ENCODE measurements at regions not wholly inside any gene's neighbourhood (a gene's known extent, or its start where the extent isn't known, plus 50 kb on each side); places are given as distances from the start of the nearest gene placed in this dataset.

DNA sequence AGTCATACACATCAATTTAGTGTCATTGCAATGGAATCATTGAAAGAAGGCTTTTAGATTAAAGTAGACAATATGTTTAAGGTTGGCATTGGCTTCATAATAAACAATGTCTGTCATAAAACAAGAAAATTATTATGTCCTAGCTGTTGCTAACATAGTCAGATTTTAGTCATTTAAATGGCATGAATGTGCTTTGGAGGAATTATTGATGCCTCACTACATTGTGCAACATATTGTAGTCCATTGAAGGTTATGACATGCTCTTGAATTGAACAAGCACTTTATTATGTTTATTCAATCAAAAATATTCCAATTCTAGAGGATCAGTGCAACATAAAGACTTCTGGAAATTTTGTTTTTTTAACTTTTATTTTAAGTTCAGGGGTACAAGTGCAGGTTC, 489.8 kb upstream of the AMOT start:
- no peak for TF ChIP-seq FOSL1 (IDR thresholded peaks at IDR 0.05; ENCODE audit: insufficient read depth, low read depth, low read length)
- TF ChIP-seq CEBPB (IDR thresholded peaks at IDR 0.05; ENCODE audit: low read depth, low read length): no peak
- TF ChIP-seq SP2 (IDR thresholded peaks at IDR 0.05; ENCODE audit: low read length): no peak
- no peak for TF ChIP-seq CHD2 (IDR thresholded peaks at IDR 0.05; ENCODE audit: low read length)
- TF ChIP-seq HDAC2 (IDR thresholded peaks at IDR 0.05; ENCODE audit: borderline replicate concordance in 1 of 2, low read depth in 2 of 2, low read length in 2 of 2): no peak
- TF ChIP-seq PHF8 (conservative IDR thresholded peaks at IDR 0.05; ENCODE audit: low read depth, low read length): no peak
- TF ChIP-seq, protein P1, sequence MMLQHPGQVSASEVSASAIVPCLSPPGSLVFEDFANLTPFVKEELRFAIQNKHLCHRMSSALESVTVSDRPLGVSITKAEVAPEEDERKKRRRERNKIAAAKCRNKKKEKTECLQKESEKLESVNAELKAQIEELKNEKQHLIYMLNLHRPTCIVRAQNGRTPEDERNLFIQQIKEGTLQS (IDR thresholded peaks at IDR 0.05; ENCODE audit: insufficient read depth, low read depth, low read length): no peak
- TF ChIP-seq ZNF274 (IDR thresholded peaks at IDR 0.05; ENCODE audit: borderline replicate concordance, extremely low read depth, low read length): no peak
- TF ChIP-seq KDM1A (IDR thresholded peaks at IDR 0.05; ENCODE audit: borderline replicate concordance, low read length): no peak
- no peak for TF ChIP-seq POLR2A (IDR thresholded peaks at IDR 0.05; ENCODE audit: control extremely low read depth in 1 of 2, low read depth in 2 of 2, low read length in 2 of 2)

More for the DNA sequence above, 489.8 kb upstream of the AMOT start:
- no peak overlapping the region for H3K56ac ChIP-seq (replicated peaks; ENCODE audit: insufficient read length, low read depth, low read length)
- no peaks in the 10 kb centered on the region for H3K79me1 ChIP-seq (ENCODE audit: low read depth, low read length)
- no peak overlapping the region for H2AFZ ChIP-seq (ENCODE audit: low read length)
- no peak overlapping the region for H2AK5ac ChIP-seq (ENCODE audit: low read depth, low read length)
- FAIRE-seq (no peak), DNase-seq (ENCODE audit: low read depth in 1 of 2, low spot score in 2 of 2) (no peak)
- H3K27me3 ChIP-seq (replicated peaks in 1 of 4; ENCODE audit: control insufficient read depth in 3 of 4, extremely low read depth in 1 of 4, insufficient read depth in 3 of 4, low read length in 3 of 4): no peaks in the 10 kb centered on the region
- H3K36me3 ChIP-seq (ENCODE audit: control insufficient read depth in 2 of 4, insufficient read depth in 4 of 4, low read length in 3 of 4): no peaks in the 10 kb centered on the region
- no peaks in the 10 kb centered on the region for H3K23me2 ChIP-seq (ENCODE audit: low read depth, low read length)
- H3K9me3 ChIP-seq (ENCODE audit: insufficient read depth in 2 of 2, low read depth in 1 of 2, low read length in 1 of 2): no peaks in the 10 kb centered on the region
- H4K20me1 ChIP-seq (replicated peaks in 1 of 2; ENCODE audit: control insufficient read depth in 1 of 2, insufficient read depth in 2 of 2, low read length in 2 of 2): no peaks in the 10 kb centered on the region
- H3K27ac ChIP-seq (ENCODE audit: low read depth, low read length): no peak overlapping the region
- H2BK20ac ChIP-seq (ENCODE audit: low read length): no peak overlapping the region
- no peak overlapping the region for H4K91ac ChIP-seq (replicated peaks; ENCODE audit: insufficient read length, low read length)
- no peak overlapping the region for H3K18ac ChIP-seq (ENCODE audit: extremely low read depth, low read length)
- no peak overlapping the region for H4K8ac ChIP-seq (ENCODE audit: extremely low read depth, insufficient read depth, low read length)
- no peak overlapping the region for H2BK15ac ChIP-seq (ENCODE audit: low read length)
- POLR2A ChIA-PET (ENCODE audit: partially characterized antibody): no interaction called here
- H2BK120ac ChIP-seq (replicated peaks; ENCODE audit: low read depth, low read length): no peak overlapping the region
- no peak overlapping the region for H3K23ac ChIP-seq (ENCODE audit: insufficient read length)
- H3K14ac ChIP-seq (ENCODE audit: insufficient read length): no peak overlapping the region
- H4K5ac ChIP-seq (ENCODE audit: insufficient read length, low read depth, low read length): no peak overlapping the region
- H3K4me1 ChIP-seq (replicated peaks in 1 of 4; ENCODE audit: control insufficient read depth in 3 of 4, insufficient read depth in 4 of 4, low read length in 3 of 4): no peaks in the 10 kb centered on the region
- H3K4me2 ChIP-seq (ENCODE audit: insufficient read depth in 1 of 2, low read depth in 2 of 2, low read length in 2 of 2): no peak overlapping the region
- H3K4ac ChIP-seq (replicated peaks; ENCODE audit: insufficient read length, low read depth, low read length): no peak overlapping the region
- CTCF ChIA-PET (ENCODE audit: partially characterized antibody): interaction anchor here (0.5 kb wide), 1 partner anchor 77 kb away, joined by 3 read pairs; no protein-coding TSS in a partner anchor
- no peaks in the 10 kb centered on the region for H3K79me2 ChIP-seq (ENCODE audit: control insufficient read depth in 1 of 2, insufficient read depth in 2 of 2, low read length in 2 of 2)
- no peak overlapping the region for H2BK5ac ChIP-seq (ENCODE audit: low read depth, low read length)
- no peak overlapping the region for H2BK12ac ChIP-seq (ENCODE audit: low read depth, low read length)
- H3K4me3 ChIP-seq (ENCODE audit: extremely low read depth in 1 of 4, insufficient read depth in 2 of 4, low read depth in 3 of 4, low read length in 4 of 4): no peak overlapping the region
- no peak overlapping the region for H3K9ac ChIP-seq (replicated peaks in 1 of 4; ENCODE audit: extremely low read depth in 1 of 4, low read depth in 3 of 4, low read length in 3 of 4)
